Neural progenitor cell (in vitro differentiated cells): ENCODE measurements at regions not wholly inside any gene's neighbourhood (a gene's known extent, or its start where the extent isn't known, plus 50 kb on each side); places are given as distances from the start of the nearest gene placed in this dataset.

ENCODE experiments used
- CTCF ChIP-seq: fragments of 200-600 bp; sonication (generic); IDR thresholded peaks from 2 replicates; pipeline ENCODE4 v1.5.1; 2017; ENCODE audit warnings: antibody characterized with exemption, mild to moderate bottlenecking
- EZH2 ChIP-seq: fragments of 200-600 bp; sonication (generic); IDR thresholded peaks from 2 replicates; pipeline ENCODE4 v1.6.1; 2017; ENCODE audit warnings: antibody characterized with exemption, mild to moderate bottlenecking, moderate library complexity

DNA sequence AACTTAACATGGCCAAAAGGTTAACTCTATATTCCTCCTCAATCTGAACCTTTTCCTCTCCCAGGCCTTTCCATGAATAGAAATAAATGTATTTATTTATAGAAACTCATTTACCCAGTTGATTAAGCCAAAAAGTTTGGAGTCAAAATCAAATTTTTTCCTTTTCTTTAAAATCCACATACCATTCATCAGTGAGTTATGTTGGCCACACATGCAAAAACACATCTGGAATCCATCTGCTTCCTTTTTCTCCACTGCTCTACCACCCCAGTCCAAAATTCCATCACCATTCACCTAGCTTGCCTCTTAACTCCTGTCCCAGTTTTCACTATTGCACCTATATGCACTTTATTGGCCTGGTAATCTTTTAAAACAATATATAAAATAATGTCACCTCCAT is 62.4 kb upstream of the TMEM200A start:
- no peak for TF ChIP-seq EZH2
- TF ChIP-seq CTCF = no peak
